ENCODE measurements at regions not wholly inside any gene's neighbourhood (a gene's known extent, or its start where the extent isn't known, plus 50 kb on each side); places are given as distances from the start of the nearest gene placed in this dataset.
"Not testable (repeated sequence)": the region's sequence is repeated elsewhere in the genome, so short reads cannot be mapped to it uniquely, and the experiment has no call there.

DNA sequence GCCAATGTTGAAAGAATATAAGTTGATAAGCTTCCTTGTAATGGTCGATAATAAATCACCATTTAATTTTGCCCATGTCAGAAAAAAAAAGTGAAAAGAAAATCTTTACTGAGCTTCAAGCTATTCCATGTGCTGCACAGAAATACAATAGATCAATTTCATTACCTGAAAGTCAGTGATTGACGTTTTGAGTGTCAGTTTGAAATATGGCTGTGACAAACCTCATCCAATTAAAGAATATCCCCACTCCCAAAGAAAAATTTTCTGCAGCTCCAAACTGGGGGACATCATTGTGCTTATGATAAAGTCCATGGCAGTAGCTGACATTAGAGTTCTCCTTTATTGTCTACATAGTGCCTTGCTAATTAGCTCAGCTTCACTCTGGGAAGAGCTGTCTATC, 184.8 kb upstream of the RPRM start:
- intact Hi-C loops (cut with DNase I; ENCODE audit: low total_unique reads): no loop called here
- no peak overlapping the region for H3K27ac ChIP-seq
- no peaks in the 10 kb centered on the region for H3K36me3 ChIP-seq
- H3K27me3 ChIP-seq: no peaks in the 10 kb centered on the region
- no peak overlapping the region for H3K4me3 ChIP-seq
- no peaks in the 10 kb centered on the region for H3K4me1 ChIP-seq
- TF ChIP-seq EP300 (IDR thresholded peaks at IDR 0.05): no peak
- TF ChIP-seq, protein P1, sequence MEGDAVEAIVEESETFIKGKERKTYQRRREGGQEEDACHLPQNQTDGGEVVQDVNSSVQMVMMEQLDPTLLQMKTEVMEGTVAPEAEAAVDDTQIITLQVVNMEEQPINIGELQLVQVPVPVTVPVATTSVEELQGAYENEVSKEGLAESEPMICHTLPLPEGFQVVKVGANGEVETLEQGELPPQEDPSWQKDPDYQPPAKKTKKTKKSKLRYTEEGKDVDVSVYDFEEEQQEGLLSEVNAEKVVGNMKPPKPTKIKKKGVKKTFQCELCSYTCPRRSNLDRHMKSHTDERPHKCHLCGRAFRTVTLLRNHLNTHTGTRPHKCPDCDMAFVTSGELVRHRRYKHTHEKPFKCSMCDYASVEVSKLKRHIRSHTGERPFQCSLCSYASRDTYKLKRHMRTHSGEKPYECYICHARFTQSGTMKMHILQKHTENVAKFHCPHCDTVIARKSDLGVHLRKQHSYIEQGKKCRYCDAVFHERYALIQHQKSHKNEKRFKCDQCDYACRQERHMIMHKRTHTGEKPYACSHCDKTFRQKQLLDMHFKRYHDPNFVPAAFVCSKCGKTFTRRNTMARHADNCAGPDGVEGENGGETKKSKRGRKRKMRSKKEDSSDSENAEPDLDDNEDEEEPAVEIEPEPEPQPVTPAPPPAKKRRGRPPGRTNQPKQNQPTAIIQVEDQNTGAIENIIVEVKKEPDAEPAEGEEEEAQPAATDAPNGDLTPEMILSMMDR (IDR thresholded peaks at IDR 0.05): no peak
- TF ChIP-seq POLR2A (IDR thresholded peaks at IDR 0.05): no peak
- TF ChIP-seq POLR2AphosphoS5 (IDR thresholded peaks at IDR 0.05): no peak
- peaks cover 0 to 30% (median 9%) of the 10 kb centered on the region in 4 donors for H3K9me3 ChIP-seq
- WGBS, 5 donors: 47 to 60% (median 56%) methylated on average over 2 of the region's 2 CpGs
- no peak for DNase-seq

DNA sequence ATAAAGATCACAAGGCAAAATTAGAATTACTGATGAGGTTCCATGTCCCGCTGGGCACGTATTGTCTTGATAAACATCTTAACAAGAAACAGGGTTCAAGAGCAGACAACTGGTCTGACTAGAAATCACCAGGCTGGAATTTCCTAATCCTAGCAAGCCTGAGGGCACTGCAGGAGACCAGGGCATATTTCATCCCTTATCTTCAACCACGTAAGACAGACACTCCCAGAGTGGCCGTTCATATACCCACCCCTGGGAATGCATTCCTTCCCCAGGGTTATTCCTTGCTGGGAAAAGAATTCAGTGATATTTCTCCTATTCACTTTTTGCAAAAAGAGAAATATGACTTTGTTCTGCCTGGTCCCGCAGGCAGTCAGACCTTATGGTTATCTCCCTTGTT, 185.4 kb upstream of the RPRM start:
- H3K27ac ChIP-seq; H3K4me3 ChIP-seq; H3K4me1 ChIP-seq; H3K36me3 ChIP-seq; intact Hi-C loops (cut with DNase I; ENCODE audit: low total_unique reads); DNase-seq; H3K27me3 ChIP-seq: not testable (repeated sequence)
- H3K9me3 ChIP-seq: peaks cover 0 to 36% (median 12%) of the 10 kb centered on the region in 4 donors
- 83 to 89% (median 87%) methylated on average over 5 of the region's 5 CpGs for WGBS, 5 donors

DNA sequence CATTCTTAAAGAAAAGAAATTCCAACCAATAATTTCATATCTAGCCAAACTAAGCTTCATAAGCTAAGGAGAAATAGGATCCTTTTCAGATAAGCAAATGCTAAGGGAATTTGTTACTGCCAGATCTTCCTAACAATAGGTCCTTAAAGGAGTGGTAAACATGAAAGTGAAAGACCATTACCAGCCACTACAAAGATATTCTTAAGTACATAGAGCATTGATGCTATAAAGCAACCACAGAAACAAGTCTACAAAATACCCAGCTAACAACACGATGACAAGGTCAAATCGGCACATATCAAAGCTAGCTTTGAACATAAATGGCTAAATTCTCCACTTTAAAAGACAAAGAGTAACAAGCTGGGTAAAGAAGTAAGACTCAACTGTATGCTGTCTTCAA, 188.9 kb upstream of the RPRM start:
- peaks cover 0 to 38% (median 22%) of the 10 kb centered on the region in 4 donors for H3K9me3 ChIP-seq
- H3K4me3 ChIP-seq: no peak overlapping the region
- no peaks in the 10 kb centered on the region for H3K27me3 ChIP-seq
- H3K36me3 ChIP-seq: no peaks in the 10 kb centered on the region
- no peak overlapping the region for H3K27ac ChIP-seq
- whole genome bisulfite sequencing, 5 donors: 70 to 93% (median 87%) methylated on average over 2 of the region's 2 CpGs
- TF ChIP-seq POLR2AphosphoS5 (IDR thresholded peaks at IDR 0.05): no peak
- TF ChIP-seq, protein P1 (IDR thresholded peaks at IDR 0.05): no peak
- TF ChIP-seq POLR2A (IDR thresholded peaks at IDR 0.05): no peak
- TF ChIP-seq EP300 (IDR thresholded peaks at IDR 0.05): no peak
- no peaks in the 10 kb centered on the region for H3K4me1 ChIP-seq
- intact Hi-C loops (cut with DNase I; ENCODE audit: low total_unique reads): no loop called here
- no peak for DNase-seq

DNA sequence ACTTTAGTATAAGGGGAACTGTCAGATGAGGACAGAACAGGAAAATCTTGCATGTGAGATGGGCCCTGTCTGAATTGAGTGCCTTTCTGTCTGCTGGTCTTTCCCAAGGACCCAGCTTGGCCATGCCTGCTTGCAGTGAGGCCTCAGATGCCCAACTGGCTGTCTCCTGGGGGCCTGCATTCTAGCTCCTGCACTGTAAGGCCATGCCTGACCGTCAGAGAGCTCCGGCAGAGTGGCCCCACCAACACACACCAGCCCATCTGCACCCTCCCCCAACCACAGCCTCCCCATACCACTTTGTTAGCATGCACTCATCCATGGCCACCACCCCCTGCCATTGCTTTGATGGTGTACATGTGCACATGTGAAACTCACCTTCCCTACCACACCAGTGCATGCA, 190.4 kb upstream of the RPRM start:
- peaks cover 0 to 41% (median 19%) of the 10 kb centered on the region in 4 donors for H3K9me3 ChIP-seq
- WGBS, 5 donors: 46 to 82% (median 71%) methylated on average over 2 of the region's 2 CpGs
- H3K4me1 ChIP-seq: no peaks in the 10 kb centered on the region
- DNase-seq: no peak
- TF ChIP-seq, protein P1 (IDR thresholded peaks at IDR 0.05): no peak
- TF ChIP-seq EP300 (IDR thresholded peaks at IDR 0.05) (no peak), POLR2A (IDR thresholded peaks at IDR 0.05) (no peak), POLR2AphosphoS5 (IDR thresholded peaks at IDR 0.05) (no peak)
- intact Hi-C loops (cut with DNase I; ENCODE audit: low total_unique reads): no loop called here
- no peaks in the 10 kb centered on the region for H3K36me3 ChIP-seq
- H3K27me3 ChIP-seq: no peaks in the 10 kb centered on the region
- no peak overlapping the region for H3K27ac ChIP-seq
- H3K4me3 ChIP-seq: no peak overlapping the region

DNA sequence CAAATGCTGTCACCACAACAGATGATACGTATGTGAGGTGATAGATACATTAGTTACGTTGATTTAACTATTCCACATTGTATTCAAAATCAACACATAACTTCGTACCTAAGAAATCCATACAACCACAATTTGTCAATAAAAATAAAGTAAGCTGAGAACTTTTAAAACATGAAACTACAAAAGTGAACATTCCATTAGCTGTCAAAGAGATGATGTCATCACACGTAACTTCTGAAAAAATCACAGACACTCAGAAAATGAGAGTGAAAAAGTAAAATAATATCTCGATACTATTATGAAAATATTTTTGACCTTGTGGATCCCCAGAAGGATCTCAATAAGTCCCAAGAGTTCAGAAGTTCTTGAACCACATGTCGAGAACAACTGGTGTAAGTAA, 161.6 kb upstream of the GALNT13 start:
- intact Hi-C loops (cut with DNase I; ENCODE audit: low total_unique reads): no loop called here
- no peak for DNase-seq
- WGBS, 5 donors: 82 to 91% (median 87%) methylated on average over 6 of the region's 6 CpGs
- TF ChIP-seq, protein P1 (IDR thresholded peaks at IDR 0.05): no peak
- TF ChIP-seq POLR2AphosphoS5 (IDR thresholded peaks at IDR 0.05) (no peak), EP300 (IDR thresholded peaks at IDR 0.05) (no peak), POLR2A (IDR thresholded peaks at IDR 0.05) (no peak)
- Histone ChIP-seq H3K9me3 (peaks cover 0 to 6% (median 0%) of the 10 kb centered on the region in 4 donors), H3K4me1 (no peaks in the 10 kb centered on the region), H3K4me3 (no peak overlapping the region), H3K27ac (no peak overlapping the region), H3K36me3 (no peaks in the 10 kb centered on the region), H3K27me3 (no peaks in the 10 kb centered on the region)
